ENCODE measurements at regions not wholly inside any gene's neighbourhood (a gene's known extent, or its start where the extent isn't known, plus 50 kb on each side); places are given as distances from the start of the nearest gene placed in this dataset.

- Mint-ChIP-seq H3K27me3 (ENCODE audit: low read depth, poor library complexity) (no peaks in the 10 kb centered on the region), H3K27ac (no peak overlapping the region), H3K9me3 (no peaks in the 10 kb centered on the region), H3K4me3 (no peak overlapping the region), H3K36me3 (ENCODE audit: low read depth) (no peaks in the 10 kb centered on the region), H3K4me1 (peaks cover 21% of the 10 kb centered on the region)
- TF ChIP-seq CTCF (IDR thresholded peaks at IDR 0.05): no peak
- no peak for DNase-seq
Measured at GRCh38 chr2:6538607-6539006, 327.1 kb downstream of the CMPK2 start.

- H3K4me1 Mint-ChIP-seq: no peaks in the 10 kb centered on the region
- no peaks in the 10 kb centered on the region for H3K36me3 Mint-ChIP-seq (ENCODE audit: low read depth)
- peaks cover 3% of the 10 kb centered on the region for H3K27me3 Mint-ChIP-seq (ENCODE audit: low read depth, poor library complexity)
- H3K9me3 Mint-ChIP-seq: peaks cover 16% of the 10 kb centered on the region
- H3K27ac Mint-ChIP-seq: no peak overlapping the region
- DNase-seq: no peak
- H3K4me3 Mint-ChIP-seq: no peak overlapping the region
- no peak for TF ChIP-seq CTCF (IDR thresholded peaks at IDR 0.05)
Measured at GRCh38 chr2:6545336-6545735, 320.4 kb downstream of the CMPK2 start.

GRCh38 chr2:6545795-6546194 is 319.9 kb downstream of the CMPK2 start:
- no peak overlapping the region for H3K27ac Mint-ChIP-seq

GRCh38 chr2:6554466-6554865 is 311.2 kb downstream of the CMPK2 start:
- peaks cover 16% of the 10 kb centered on the region for H3K9me3 Mint-ChIP-seq
- no peak for TF ChIP-seq CTCF (IDR thresholded peaks at IDR 0.05)
- H3K4me3 Mint-ChIP-seq: no peak overlapping the region
- H3K27me3 Mint-ChIP-seq (ENCODE audit: low read depth, poor library complexity): no peaks in the 10 kb centered on the region
- H3K4me1 Mint-ChIP-seq: peaks cover 5% of the 10 kb centered on the region
- H3K27ac Mint-ChIP-seq: no peak overlapping the region
- no peaks in the 10 kb centered on the region for H3K36me3 Mint-ChIP-seq (ENCODE audit: low read depth)
- DNase-seq: no peak

More at GRCh38 chr2:6545795-6546194, 319.9 kb downstream of the CMPK2 start:
- TF ChIP-seq CTCF (IDR thresholded peaks at IDR 0.05): no peak
- DNase-seq: no peak
- H3K27me3 Mint-ChIP-seq (ENCODE audit: low read depth, poor library complexity): peaks cover 3% of the 10 kb centered on the region
- H3K4me1 Mint-ChIP-seq: no peaks in the 10 kb centered on the region
- H3K9me3 Mint-ChIP-seq: peaks cover 19% of the 10 kb centered on the region
- H3K4me3 Mint-ChIP-seq: no peak overlapping the region
- H3K36me3 Mint-ChIP-seq (ENCODE audit: low read depth): no peaks in the 10 kb centered on the region

- no peak for TF ChIP-seq CTCF (IDR thresholded peaks at IDR 0.05)
- H3K27me3 Mint-ChIP-seq (ENCODE audit: low read depth, poor library complexity): no peaks in the 10 kb centered on the region
- H3K4me3 Mint-ChIP-seq: no peak overlapping the region
- H3K36me3 Mint-ChIP-seq (ENCODE audit: low read depth): no peaks in the 10 kb centered on the region
- peaks cover 5% of the 10 kb centered on the region for H3K4me1 Mint-ChIP-seq
- peaks cover 4% of the 10 kb centered on the region for H3K9me3 Mint-ChIP-seq
- no peak for DNase-seq
- H3K27ac Mint-ChIP-seq: peak overlapping the region; percentile 53
Measured at GRCh38 chr2:6556755-6557154, 309.0 kb downstream of the CMPK2 start.

GRCh38 chr2:6557737-6558136 is 308.0 kb downstream of the CMPK2 start:
- H3K9me3 Mint-ChIP-seq: no peaks in the 10 kb centered on the region
- TF ChIP-seq CTCF (IDR thresholded peaks at IDR 0.05): no peak
- no peak for DNase-seq
- no peaks in the 10 kb centered on the region for H3K27me3 Mint-ChIP-seq (ENCODE audit: low read depth, poor library complexity)
- no peak overlapping the region for H3K27ac Mint-ChIP-seq
- peaks cover 11% of the 10 kb centered on the region for H3K4me1 Mint-ChIP-seq
- H3K36me3 Mint-ChIP-seq (ENCODE audit: low read depth): no peaks in the 10 kb centered on the region
- no peak overlapping the region for H3K4me3 Mint-ChIP-seq
